Psoas muscle (tissue), 7 donors: ENCODE measurements at regions not wholly inside any gene's neighbourhood (a gene's known extent, or its start where the extent isn't known, plus 50 kb on each side); places are given as distances from the start of the nearest gene placed in this dataset.
"Not testable (repeated sequence)": the region's sequence is repeated elsewhere in the genome, so short reads cannot be mapped to it uniquely, and the experiment has no call there.

Experiments used
- ATAC-seq, 4 donors: fragments of 200-7000 bp; cut with Tn5 transposase; one replicate each; pipeline ENCODE4 v1.9.1; 2020; ENCODE audit warnings: moderate library complexity in 3 of 4, mild to moderate bottlenecking in 2 of 4
- DNase-seq, 2 donors: peaks; one replicate each; pipeline ENCODE4 v3.0.0-alpha.2; 2020
- H3K27ac ChIP-seq: fragments of 200-600 bp; one replicate; pipeline ENCODE4 v1.8.0; 2022
- H3K27me3 ChIP-seq, 3 donors: fragments of 200-600 bp in 1 of 3; one replicate each; pipeline versions ENCODE4 v1.6.1 to v1.8.0; 2013 to 2022; ENCODE audit warnings: low read length in 2 of 3, mild to moderate bottlenecking in 2 of 3, moderate library complexity in 1 of 3; ENCODE audit not compliant: insufficient read depth in 3 of 3
- H3K36me3 ChIP-seq, 2 donors: fragments of 200-600 bp in 1 of 2; one replicate each; pipeline versions ENCODE4 v1.6.1 to v1.8.0; 2013 to 2022; ENCODE audit warnings: low read depth in 1 of 2, mild to moderate bottlenecking in 1 of 2, moderate library complexity in 1 of 2; ENCODE audit not compliant: insufficient read depth in 1 of 2
- H3K4me1 ChIP-seq: fragments of 200-600 bp; one replicate; pipeline ENCODE4 v1.8.0; 2022
- H3K4me3 ChIP-seq: fragments of 200-600 bp; one replicate; pipeline ENCODE4 v1.8.0; 2022; ENCODE audit warnings: mild to moderate bottlenecking
- H3K9me3 ChIP-seq: fragments of 200-600 bp; one replicate; pipeline ENCODE4 v1.8.0; 2022
- CTCF ChIP-seq: fragments of 200-600 bp; IDR thresholded peaks from one replicate; pipeline ENCODE4 v1.8.0; 2022; ENCODE audit warnings: antibody characterized with exemption
- WGBS, 3 donors: extraction: QIAGEN DNeasy Blood & Tissue Kit; methylation state at CpG; one replicate each; pipeline versions ENCODE4 v1.1.6 to v1.1.7; 2013; 5-methylcytosine and 5-hydroxymethylcytosine counted together
- intact Hi-C, 2 donors: fragments of 100-400 bp; cut with DNase I; formaldehyde crosslinking; loops; one replicate each; pipeline versions ENCODE4 v1.11.0 to v1.14.2; 2022
- donor health status: healthy with polysubstance abuse.
- donor health status: DM: no; HTN: no; CAD: no; lungs with moderate emphysema.
- donor health status: Bipolar disorder and iron deficiency.
- donor health status: healthy.
- donor health status: DM: yes; HTN: yes; CAD: no.
- donor health status: DM: no; HTN: no; CAD: no.
- donor health status: DM: yes; HTN: yes; CAD: no.

DNA sequence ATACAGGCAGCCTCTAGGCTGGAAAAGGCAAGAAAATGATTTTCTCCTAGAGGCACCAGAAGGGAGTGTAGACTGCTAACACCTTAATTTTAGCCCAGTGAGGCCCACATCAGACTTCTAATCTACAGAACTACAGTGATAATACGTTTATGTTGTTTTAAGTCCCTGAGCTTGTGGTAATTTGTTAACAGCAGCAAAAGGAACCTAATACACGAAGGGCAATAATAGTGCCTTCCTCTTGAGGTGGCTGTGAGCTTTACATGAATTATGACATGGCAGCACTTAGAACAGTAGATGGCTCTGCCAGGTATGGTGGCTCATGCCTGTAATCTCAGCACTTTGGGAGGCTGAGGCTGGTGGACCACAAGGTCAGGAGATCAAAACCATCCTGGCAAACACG is 118.8 kb downstream of the ZNF664 start:
- H3K27ac ChIP-seq, result no peak overlapping the region
- WGBS, 3 donors, result 92 to 94% (median 94%) methylated on average over 3 of the region's 3 CpGs

DNA sequence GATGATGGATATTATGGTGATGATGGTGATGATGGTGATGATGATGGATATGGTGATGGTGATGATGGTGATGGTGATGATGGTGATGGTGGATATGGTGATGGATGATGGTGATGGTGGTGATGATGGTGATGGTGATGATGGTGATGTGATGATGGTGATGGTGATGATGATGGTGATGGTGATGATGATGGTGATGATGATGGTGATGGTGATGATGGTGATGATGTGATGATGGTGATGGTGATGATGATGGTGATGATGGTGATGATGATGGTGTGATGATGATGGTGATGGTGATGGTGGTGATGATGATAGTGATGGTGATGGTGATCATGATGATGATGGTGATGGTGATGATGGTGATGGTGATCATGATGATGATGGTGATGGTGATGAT is 119.5 kb downstream of the ZNF664 start:
- intact Hi-C loops, H3K27ac ChIP-seq, ATAC-seq, H3K9me3 ChIP-seq, H3K4me3 ChIP-seq, H3K27me3 ChIP-seq, H3K36me3 ChIP-seq, DNase-seq, H3K4me1 ChIP-seq: not testable (repeated sequence)

More for the DNA sequence above, 118.8 kb downstream of the ZNF664 start:
- no peaks in the 10 kb centered on the region for H3K9me3 ChIP-seq
- intact Hi-C loops, result no loop called here
- H3K4me3 ChIP-seq, result no peak overlapping the region
- H3K4me1 ChIP-seq, result no peaks in the 10 kb centered on the region
- DNase-seq, result no peak
- TF ChIP-seq CTCF, result no peak
- H3K27me3 ChIP-seq, result peaks cover 0 to 5% (median 0%) of the 10 kb centered on the region in 3 donors
- H3K36me3 ChIP-seq, result no peaks in the 10 kb centered on the region
- no peak for ATAC-seq

DNA sequence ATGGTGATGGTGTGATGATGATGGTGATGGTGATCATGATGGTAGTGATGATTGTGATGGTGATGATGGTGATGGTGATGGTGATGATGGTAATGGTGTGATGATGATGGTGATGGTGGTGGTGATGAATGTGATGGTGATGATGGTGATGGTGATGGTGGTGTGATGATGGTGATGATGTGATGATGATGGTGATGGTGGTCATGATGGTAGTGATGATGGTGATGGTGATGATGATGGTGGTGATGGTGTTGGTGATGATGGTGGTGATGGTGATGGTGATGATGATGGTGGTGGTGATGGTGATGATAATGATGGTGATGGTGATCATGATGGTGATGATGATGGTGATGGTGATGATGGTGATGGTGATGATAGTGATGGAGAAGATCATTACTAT is 120.3 kb downstream of the ZNF664 start:
- no peak overlapping the region for H3K27ac ChIP-seq
- no peaks in the 10 kb centered on the region for H3K36me3 ChIP-seq
- no peaks in the 10 kb centered on the region for H3K4me1 ChIP-seq
- ATAC-seq, result no peak
- no peak for TF ChIP-seq CTCF
- H3K27me3 ChIP-seq, result peaks cover 0 to 5% (median 0%) of the 10 kb centered on the region in 3 donors
- H3K9me3 ChIP-seq, result no peaks in the 10 kb centered on the region
- no peak overlapping the region for H3K4me3 ChIP-seq
- no peak for DNase-seq
- intact Hi-C loops, result no loop called here

- Histone ChIP-seq H3K27me3 (peaks cover 0 to 5% (median 2%) of the 10 kb centered on the region in 3 donors), H3K9me3 (no peaks in the 10 kb centered on the region), H3K27ac (no peak overlapping the region), H3K36me3 (no peaks in the 10 kb centered on the region), H3K4me3 (no peak overlapping the region), H3K4me1 (no peaks in the 10 kb centered on the region)
- no peak for TF ChIP-seq CTCF
- WGBS, 3 donors, result 56 to 83% (median 76%) methylated on average over 4 of the region's 4 CpGs
- DNase-seq (no peak), ATAC-seq (peak in 3 of 4 donors; percentile 32 to 72 (median 58))
- intact Hi-C loops, result no loop called here
Measured at GRCh38 chr12:124094188-124094587, 121.2 kb downstream of the ZNF664 start.

- 16 to 35% (median 18%) methylated on average over 5 of the region's 5 CpGs for WGBS, 3 donors
- intact Hi-C loops, result no loop called here
Measured at GRCh38 chr12:124094733-124095132, 121.7 kb downstream of the ZNF664 start.

More at GRCh38 chr12:124094733-124095132, 121.7 kb downstream of the ZNF664 start:
- no peak for DNase-seq
- no peak for ATAC-seq
- Histone ChIP-seq H3K9me3 (no peaks in the 10 kb centered on the region), H3K4me1 (no peaks in the 10 kb centered on the region), H3K36me3 (no peaks in the 10 kb centered on the region), H3K4me3 (no peak overlapping the region), H3K27ac (no peak overlapping the region), H3K27me3 (peaks cover 0 to 5% (median 5%) of the 10 kb centered on the region in 3 donors)
- no peak for TF ChIP-seq CTCF
